PC-3 (cell line): ENCODE measurements at regions not wholly inside any gene's neighbourhood (a gene's known extent, or its start where the extent isn't known, plus 50 kb on each side); places are given as distances from the start of the nearest gene placed in this dataset.

ENCODE experiments used
- CTCF ChIP-seq: fragments of 300-600 bp; sonication (generic); conservative IDR thresholded peaks from 2 replicates; pipeline ENCODE4 v1.5.1; 2017; ENCODE audit warnings: antibody characterized with exemption, low read depth, mild to moderate bottlenecking, low read length
- EZH2 ChIP-seq: fragments of 300-600 bp; sonication (generic); IDR thresholded peaks from one replicate; pipeline ENCODE4 v1.6.1; 2017; ENCODE audit warnings: antibody characterized with exemption, mild to moderate bottlenecking, low read length; ENCODE audit not compliant: unreplicated experiment
- EZH2phosphoT487 ChIP-seq: fragments of 300-600 bp; sonication (generic); IDR thresholded peaks from 2 replicates; pipeline ENCODE4 v1.6.1; 2018; ENCODE audit warnings: mild to moderate bottlenecking, antibody characterized with exemption, low read length, borderline replicate concordance

- no peak; the same call in 1 of the 2 replicates for TF ChIP-seq CTCF
- TF ChIP-seq EZH2 = no peak
- TF ChIP-seq EZH2phosphoT487 = no peak
These were observed 79.3 kb upstream of the ZNF618 start for GRCh38 chr9:113796646-113797426.
